Adrenal gland (tissue), 9 donors: ENCODE measurements at regions not wholly inside any gene's neighbourhood (a gene's known extent, or its start where the extent isn't known, plus 50 kb on each side); places are given as distances from the start of the nearest gene placed in this dataset.

Experiments used
- DNase-seq, 7 donors: peaks; one replicate each; pipeline ENCODE4 v3.0.0-alpha.2; 2019 to 2020
- H3K27ac ChIP-seq, 5 donors: fragments of 200-600 bp; sonication (generic) in 4 of 5; 1 replicate in 3 of 5; 2 replicates in 2 of 5; pipeline versions ENCODE4 v1.5.1 to v1.8.0; 2016 to 2020; ENCODE audit warnings: mild to moderate bottlenecking in 1 of 5
- H3K27me3 ChIP-seq: fragments of 200-600 bp; 2 replicates; pipeline ENCODE4 v1.8.0; 2021
- H3K36me3 ChIP-seq, 2 donors: fragments of 200-600 bp; replicated peaks in 1 of 2; 1 replicate in 1 of 2; 2 replicates in 1 of 2; pipeline versions ENCODE4 v1.5.1 to v1.8.0; 2018 to 2022
- H3K4me1 ChIP-seq, 2 donors: fragments of 200-600 bp; replicated peaks in 1 of 2; 1 replicate in 1 of 2; 2 replicates in 1 of 2; pipeline versions ENCODE4 v1.5.1 to v1.8.0; 2018 to 2021
- H3K4me3 ChIP-seq, 4 donors: fragments of 200-600 bp; sonication (generic) in 3 of 4; one replicate each; pipeline ENCODE4 v1.5.1; 2016 to 2018
- H3K9me3 ChIP-seq, 3 donors: fragments of 200-600 bp; sonication (generic) in 1 of 3; replicated peaks in 1 of 3; 1 replicate in 2 of 3; 2 replicates in 1 of 3; pipeline versions ENCODE4 v1.5.1 to v1.8.0; 2016 to 2021
- POLR2A ChIP-seq, 2 donors: fragments of 450-650 bp; IDR thresholded peaks; one replicate each; pipeline ENCODE4 v1.6.1; 2017; ENCODE audit warnings: antibody characterized with exemption in 2 of 2, mild to moderate bottlenecking in 2 of 2, moderate library complexity in 1 of 2
- WGBS, 4 donors: extraction: QIAGEN DNeasy Blood & Tissue Kit in 2 of 4; methylation state at CpG; one replicate each; pipeline versions ENCODE4 v1.1.5 to v1.1.7; 2013 to 2017; 5-methylcytosine and 5-hydroxymethylcytosine counted together
- intact Hi-C, 2 donors: fragments of 100-400 bp; cut with DNase I; formaldehyde crosslinking; loops; one replicate each; pipeline versions ENCODE4 v1.14.1 to v1.15.0; 2022 to 2023
- TF ChIP-seq, protein P1 (sequence below), 6 experiments: fragments of 450-650 bp in 4 of 6; fragments of 200-600 bp in 2 of 6; sonication (generic) in 1 of 6; IDR thresholded peaks; 1 replicate in 5 of 6; 2 replicates in 1 of 6; pipeline versions ENCODE4 v1.5.1 to v1.8.0; 2016 to 2021; ENCODE audit warnings: antibody characterized with exemption in 6 of 6, mild to moderate bottlenecking in 2 of 6, moderate library complexity in 1 of 6
- donor health status: healthy with polysubstance abuse.
- donor health status: Bipolar disorder and iron deficiency.
- donor health status: DM: yes; HTN: yes; CAD: no.
- donor health status: DM: no; HTN: no; CAD: no.
- donor health status: DM: no; HTN: no; CAD: no.

GRCh38 chr20:11391591-11391990 lies 526.1 kb upstream of the BTBD3 start:
- no peaks in the 10 kb centered on the region for H3K27me3 ChIP-seq
- H3K36me3 ChIP-seq, result no peaks in the 10 kb centered on the region
- intact Hi-C loops, result no loop called here
- H3K4me1 ChIP-seq, result no peaks in the 10 kb centered on the region
- WGBS, 4 donors, result 36 to 69% (median 57%) methylated on average over 2 of the region's 2 CpGs
- no peaks in the 10 kb centered on the region for H3K9me3 ChIP-seq
- no peak overlapping the region for H3K4me3 ChIP-seq
- TF ChIP-seq, protein P1, sequence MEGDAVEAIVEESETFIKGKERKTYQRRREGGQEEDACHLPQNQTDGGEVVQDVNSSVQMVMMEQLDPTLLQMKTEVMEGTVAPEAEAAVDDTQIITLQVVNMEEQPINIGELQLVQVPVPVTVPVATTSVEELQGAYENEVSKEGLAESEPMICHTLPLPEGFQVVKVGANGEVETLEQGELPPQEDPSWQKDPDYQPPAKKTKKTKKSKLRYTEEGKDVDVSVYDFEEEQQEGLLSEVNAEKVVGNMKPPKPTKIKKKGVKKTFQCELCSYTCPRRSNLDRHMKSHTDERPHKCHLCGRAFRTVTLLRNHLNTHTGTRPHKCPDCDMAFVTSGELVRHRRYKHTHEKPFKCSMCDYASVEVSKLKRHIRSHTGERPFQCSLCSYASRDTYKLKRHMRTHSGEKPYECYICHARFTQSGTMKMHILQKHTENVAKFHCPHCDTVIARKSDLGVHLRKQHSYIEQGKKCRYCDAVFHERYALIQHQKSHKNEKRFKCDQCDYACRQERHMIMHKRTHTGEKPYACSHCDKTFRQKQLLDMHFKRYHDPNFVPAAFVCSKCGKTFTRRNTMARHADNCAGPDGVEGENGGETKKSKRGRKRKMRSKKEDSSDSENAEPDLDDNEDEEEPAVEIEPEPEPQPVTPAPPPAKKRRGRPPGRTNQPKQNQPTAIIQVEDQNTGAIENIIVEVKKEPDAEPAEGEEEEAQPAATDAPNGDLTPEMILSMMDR (IDR thresholded peaks at IDR 0.05), result no peak
- no peak for TF ChIP-seq POLR2A (IDR thresholded peaks at IDR 0.05)
- H3K27ac ChIP-seq, result no peak overlapping the region
- DNase-seq, result no peak

GRCh38 chr20:11394145-11394833 lies 523.4 kb upstream of the BTBD3 start:
- TF ChIP-seq, protein P1 (IDR thresholded peaks at IDR 0.05), result no peak
- no peak for TF ChIP-seq POLR2A (IDR thresholded peaks at IDR 0.05)
- 73 to 87% (median 79%) methylated on average over 2 of the region's 2 CpGs for WGBS, 4 donors
- DNase-seq, result no peak
- no peaks in the 10 kb centered on the region for H3K4me1 ChIP-seq
- no peaks in the 10 kb centered on the region for H3K36me3 ChIP-seq
- no peaks in the 10 kb centered on the region for H3K9me3 ChIP-seq
- H3K4me3 ChIP-seq, result no peak overlapping the region
- H3K27ac ChIP-seq, result no peak overlapping the region
- no peaks in the 10 kb centered on the region for H3K27me3 ChIP-seq
- intact Hi-C loops, result no loop called here

- Histone ChIP-seq H3K4me1 (no peaks in the 10 kb centered on the region), H3K9me3 (no peaks in the 10 kb centered on the region), H3K27me3 (no peaks in the 10 kb centered on the region), H3K36me3 (no peaks in the 10 kb centered on the region), H3K4me3 (no peak overlapping the region), H3K27ac (no peak overlapping the region)
- WGBS, 4 donors, result 66 to 79% (median 74%) methylated on average over 2 of the region's 2 CpGs
- no peak for DNase-seq
- TF ChIP-seq, protein P1 (IDR thresholded peaks at IDR 0.05), result no peak
- TF ChIP-seq POLR2A (IDR thresholded peaks at IDR 0.05), result no peak
- intact Hi-C loops, result no loop called here
Measured at GRCh38 chr20:11395581-11395980, 522.1 kb upstream of the BTBD3 start.

DNA sequence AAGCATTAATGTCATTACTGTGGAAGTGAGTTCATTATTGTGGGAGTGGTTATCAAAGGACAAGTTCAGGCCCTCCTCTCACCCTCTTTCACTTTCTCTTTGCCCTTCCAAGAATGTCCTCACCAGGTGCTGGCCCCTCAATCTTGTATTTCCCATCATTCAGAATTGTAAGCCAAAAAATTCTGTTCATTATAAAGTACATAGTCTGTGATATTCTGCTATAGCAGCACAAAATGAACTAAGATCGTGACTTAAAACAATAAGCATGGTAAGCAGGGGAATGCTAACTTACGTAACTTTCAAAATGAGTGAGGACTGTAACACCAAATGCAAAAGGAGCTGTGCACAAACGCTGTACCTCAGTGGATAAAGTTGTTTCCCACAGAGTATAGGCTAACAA lies 515.7 kb upstream of the BTBD3 start:
- Histone ChIP-seq H3K27ac (no peak overlapping the region), H3K4me3 (no peak overlapping the region), H3K27me3 (no peaks in the 10 kb centered on the region), H3K36me3 (no peaks in the 10 kb centered on the region), H3K4me1 (peaks cover 0 to 11% of the 10 kb centered on the region in 2 donors), H3K9me3 (no peaks in the 10 kb centered on the region)
- intact Hi-C loops, result no loop called here
- DNase-seq, result no peak
- TF ChIP-seq, protein P1 (IDR thresholded peaks at IDR 0.05), result no peak
- TF ChIP-seq POLR2A (IDR thresholded peaks at IDR 0.05), result no peak
- WGBS, 4 donors, result 85 to 91% (median 89%) methylated on average over 3 of the region's 3 CpGs
